MM.1S (cell line): ENCODE measurements at regions not wholly inside any gene's neighbourhood (a gene's known extent, or its start where the extent isn't known, plus 50 kb on each side); places are given as distances from the start of the nearest gene placed in this dataset.

Source experiments
- DNase-seq: peaks from one replicate; pipeline ENCODE4 v3.0.0-alpha.2; 2015
- H2AFZ ChIP-seq: fragments of 300-600 bp; sonication (generic); 2 replicates; pipeline ENCODE4 v1.6.0; 2016; ENCODE audit warnings: antibody characterized with exemption, low read length
- H3F3A ChIP-seq: fragments of 300-600 bp; sonication (generic); 2 replicates; pipeline ENCODE4 v1.6.1; 2016; ENCODE audit warnings: mild to moderate bottlenecking, antibody characterized with exemption, low read length, moderate library complexity, mixed read lengths; ENCODE audit not compliant: insufficient read depth
- H3K27ac ChIP-seq: fragments of 300-600 bp; sonication (generic); 2 replicates; pipeline ENCODE4 v1.5.1; 2016; ENCODE audit warnings: mild to moderate bottlenecking, low read length
- H3K27me3 ChIP-seq: fragments of 300-600 bp; sonication (generic); replicated peaks from 2 replicates; pipeline ENCODE4 v1.6.0; 2016; ENCODE audit warnings: low read length; ENCODE audit not compliant: insufficient read depth
- H3K36me3 ChIP-seq: fragments of 300-600 bp; sonication (generic); replicated peaks from 2 replicates; pipeline ENCODE4 v1.6.1; 2016; ENCODE audit warnings: mild to moderate bottlenecking, low read length, mixed read lengths; ENCODE audit not compliant: insufficient read depth
- H3K4me1 ChIP-seq: fragments of 300-600 bp; sonication (generic); 2 replicates; pipeline ENCODE4 v1.6.1; 2016; ENCODE audit warnings: low read length, mixed read lengths
- H3K4me2 ChIP-seq: fragments of 300-600 bp; sonication (generic); 2 replicates; pipeline ENCODE4 v1.6.0; 2016; ENCODE audit warnings: low read depth, low read length
- H3K4me3 ChIP-seq: fragments of 300-600 bp; sonication (generic); 2 replicates; pipeline ENCODE4 v1.5.1; 2016; ENCODE audit warnings: low read length, mixed read lengths
- H3K79me2 ChIP-seq: fragments of 300-600 bp; sonication (generic); 2 replicates; pipeline ENCODE4 v1.6.1; 2016; ENCODE audit warnings: mixed run types, low read length, mixed read lengths
- H3K9ac ChIP-seq: fragments of 300-600 bp; sonication (generic); 2 replicates; pipeline ENCODE4 v1.6.1; 2016; ENCODE audit warnings: low read length, mixed read lengths
- H3K9me2 ChIP-seq: fragments of 300-600 bp; sonication (generic); replicated peaks from 2 replicates; pipeline ENCODE4 v1.6.1; 2016; ENCODE audit warnings: mild to moderate bottlenecking, low read length, mixed read lengths; ENCODE audit not compliant: insufficient read depth
- H3K9me3 ChIP-seq: fragments of 300-600 bp; sonication (generic); replicated peaks from 2 replicates; pipeline ENCODE4 v1.6.1; 2016; ENCODE audit warnings: mild to moderate bottlenecking, low read length, mixed read lengths; ENCODE audit not compliant: insufficient read depth
- H4K20me1 ChIP-seq: fragments of 300-600 bp; sonication (generic); 2 replicates; pipeline ENCODE4 v1.6.1; 2016; ENCODE audit warnings: mild to moderate bottlenecking, low read length, moderate library complexity, mixed read lengths; ENCODE audit not compliant: insufficient read depth
- CTCF ChIP-seq: fragments of 300-600 bp; sonication (generic); IDR thresholded peaks from 2 replicates; pipeline ENCODE4 v1.5.1; 2016; ENCODE audit warnings: antibody characterized with exemption, low read length, mixed read lengths
- EZH2 ChIP-seq: fragments of 300-600 bp; sonication (generic); optimal IDR thresholded peaks from 2 replicates; pipeline ENCODE3; 2017; ENCODE audit warnings: low read depth, mild to moderate bottlenecking, antibody characterized with exemption, low read length, mixed read lengths
- EZH2phosphoT487 ChIP-seq: fragments of 300-600 bp; sonication (generic); IDR thresholded peaks from 2 replicates; pipeline ENCODE4 v1.6.1; 2018; ENCODE audit warnings: antibody characterized with exemption, low read length

DNA sequence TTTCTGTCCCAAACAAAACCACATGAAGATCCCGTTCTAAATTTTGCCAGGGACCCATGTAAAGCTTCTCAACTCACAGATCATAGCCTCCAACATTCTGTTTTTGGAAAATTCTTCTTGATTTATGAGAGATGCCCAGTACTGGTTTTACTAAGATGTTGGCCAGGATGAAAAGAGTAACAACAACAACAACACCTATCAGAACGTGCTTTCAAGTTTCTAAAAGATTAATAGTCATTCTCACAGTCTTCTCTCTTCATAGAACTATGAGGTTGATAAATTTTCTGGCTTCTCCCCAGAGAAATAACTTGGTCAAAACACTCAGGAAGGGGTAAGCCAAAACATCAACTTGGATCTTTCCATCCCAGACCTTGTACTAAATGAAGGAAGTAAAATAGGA is 567.5 kb upstream of the IGFBP3 start:
- Histone ChIP-seq H2AFZ (no peak overlapping the region), H3K4me2 (no peak overlapping the region), H3K27me3 (no peaks in the 10 kb centered on the region), H3K4me3 (no peak overlapping the region), H3K4me1 (no peaks in the 10 kb centered on the region), H3K79me2 (no peaks in the 10 kb centered on the region), H3K27ac (no peak overlapping the region), H3K9me2 (no peaks in the 10 kb centered on the region), H3K36me3 (no peaks in the 10 kb centered on the region), H3F3A (no peaks in the 10 kb centered on the region), H3K9me3 (no peaks in the 10 kb centered on the region), H4K20me1 (no peaks in the 10 kb centered on the region), H3K9ac (no peak overlapping the region)
- no peak for DNase-seq
- TF ChIP-seq CTCF = no peak
- no peak for TF ChIP-seq EZH2
- TF ChIP-seq EZH2phosphoT487 = no peak

DNA sequence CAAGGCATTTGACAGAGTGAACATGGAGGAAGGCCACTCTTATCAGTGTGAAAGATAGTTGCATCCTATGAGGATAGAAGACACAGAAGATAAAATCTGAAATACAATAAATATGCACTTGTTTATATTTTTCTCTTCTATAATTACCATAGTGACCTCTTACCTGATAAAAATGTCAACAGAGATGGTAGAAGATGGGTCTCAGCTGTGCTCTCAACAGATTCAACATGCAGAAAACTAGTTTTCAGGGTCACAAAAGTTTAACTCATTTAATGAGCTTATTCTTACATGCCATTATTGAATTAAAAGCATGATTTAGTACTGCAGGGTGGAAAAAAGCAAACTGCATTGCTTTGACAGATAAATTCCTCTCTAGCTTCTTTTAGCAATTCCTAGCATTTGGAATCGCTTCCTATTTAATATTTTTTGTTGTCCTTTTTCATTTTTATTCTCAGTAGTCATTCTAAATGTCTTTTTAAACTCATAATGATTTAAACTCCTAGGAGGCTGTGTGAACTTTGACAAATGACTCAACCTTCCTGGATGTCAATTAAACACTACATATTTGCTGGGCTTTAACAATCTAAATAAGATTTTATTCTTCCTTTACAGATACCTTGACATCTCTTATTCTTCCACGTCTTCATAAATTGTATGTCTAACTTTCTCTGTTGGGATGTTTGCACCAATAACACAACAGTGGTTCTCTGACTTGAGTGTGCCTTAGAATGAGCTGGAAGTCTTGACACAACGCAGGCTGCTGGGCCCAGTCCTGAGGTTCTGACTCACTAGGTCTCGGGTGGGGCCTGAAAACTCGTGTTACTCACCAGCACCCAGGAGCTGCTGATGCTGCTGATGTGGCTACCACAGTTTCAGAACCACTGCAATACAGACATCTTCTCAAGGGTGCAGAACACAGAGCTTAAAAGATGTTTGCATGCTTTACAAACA is 565.5 kb upstream of the IGFBP3 start:
- TF ChIP-seq CTCF = no peak
- no peak for TF ChIP-seq EZH2phosphoT487
- no peak for TF ChIP-seq EZH2
- DNase-seq = no peak
- Histone ChIP-seq H3K9ac (no peak overlapping the region), H3K4me2 (no peak overlapping the region), H4K20me1 (no peaks in the 10 kb centered on the region), H3K79me2 (no peaks in the 10 kb centered on the region), H3F3A (no peaks in the 10 kb centered on the region), H3K4me1 (no peaks in the 10 kb centered on the region), H3K4me3 (no peak overlapping the region), H3K27ac (no peak overlapping the region), H3K27me3 (no peaks in the 10 kb centered on the region), H3K36me3 (no peaks in the 10 kb centered on the region), H2AFZ (no peak overlapping the region), H3K9me3 (no peaks in the 10 kb centered on the region), H3K9me2 (no peaks in the 10 kb centered on the region)

GRCh38 chr7:46485481-46486065 is 564.5 kb upstream of the IGFBP3 start:
- TF ChIP-seq CTCF = no peak
- TF ChIP-seq EZH2phosphoT487 = no peak
- TF ChIP-seq EZH2 = no peak
- H3K4me2 ChIP-seq = no peak overlapping the region
- DNase-seq = no peak

More at GRCh38 chr7:46485481-46486065, 564.5 kb upstream of the IGFBP3 start:
- no peaks in the 10 kb centered on the region for H4K20me1 ChIP-seq
- H3K4me1 ChIP-seq = no peaks in the 10 kb centered on the region
- no peaks in the 10 kb centered on the region for H3K27me3 ChIP-seq
- H3K9me3 ChIP-seq = no peaks in the 10 kb centered on the region
- no peak overlapping the region for H2AFZ ChIP-seq
- no peak overlapping the region for H3K4me3 ChIP-seq
- no peaks in the 10 kb centered on the region for H3F3A ChIP-seq
- no peak overlapping the region for H3K9ac ChIP-seq
- H3K9me2 ChIP-seq = no peaks in the 10 kb centered on the region
- no peak overlapping the region for H3K27ac ChIP-seq
- H3K79me2 ChIP-seq = no peaks in the 10 kb centered on the region
- no peaks in the 10 kb centered on the region for H3K36me3 ChIP-seq
